ENCODE measurements at regions not wholly inside any gene's neighbourhood (a gene's known extent, or its start where the extent isn't known, plus 50 kb on each side); places are given as distances from the start of the nearest gene placed in this dataset.

DNA sequence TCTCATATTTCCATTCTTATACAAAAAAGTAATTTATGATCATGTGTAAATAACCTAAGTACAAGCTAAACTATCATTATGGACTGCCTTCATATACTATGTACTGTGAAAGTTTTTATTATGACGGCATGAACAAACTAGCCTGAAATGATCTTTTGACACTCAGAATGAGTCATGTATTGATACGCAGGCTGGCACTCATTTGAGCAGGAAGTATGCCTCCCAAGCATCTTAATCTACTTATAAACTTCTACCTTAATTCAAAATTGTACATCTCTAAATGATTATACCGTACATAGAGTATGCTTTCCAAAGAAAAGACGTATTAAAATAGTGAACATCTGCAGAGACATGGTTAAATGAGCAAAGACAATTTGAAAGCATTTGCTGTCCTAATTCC is 207.1 kb upstream of the SPOPL start:
- TF ChIP-seq CTCF (IDR thresholded peaks at IDR 0.05) (no peak), POLR2A (IDR thresholded peaks at IDR 0.05) (no peak)

All from adrenal gland (tissue), 5 donors.